B cell (primary cell): ENCODE measurements at regions not wholly inside any gene's neighbourhood (a gene's known extent, or its start where the extent isn't known, plus 50 kb on each side); places are given as distances from the start of the nearest gene placed in this dataset.

Experiments used
- ATAC-seq: fragments of 200-7000 bp; cut with Tn5 transposase; one replicate; pipeline ENCODE4 v1.10.0; 2021; ENCODE audit warnings: low read depth, mild to moderate bottlenecking, moderate number of reproducible peaks, moderate library complexity
- CTCF ChIA-PET: fragments of 350-600 bp; sonication (Branson Sonifier 250); formaldehyde crosslinking; loops from one replicate; lab custom pipeline; 2021; ENCODE audit warnings: antibody characterized with exemption, inconsistent platforms; lab: Charles Lee
- POLR2A ChIA-PET: fragments of 350-600 bp; sonication (Branson Sonifier 250); formaldehyde crosslinking; loops from one replicate; lab custom pipeline; 2021; ENCODE audit warnings: antibody characterized with exemption; lab: Charles Lee
- DNase-seq: peaks from one replicate; pipeline ENCODE4 v3.0.0; 2013
- H2AFZ ChIP-seq: 2 replicates; pipeline ENCODE4 v1.6.1; 2012; ENCODE audit warnings: mild to moderate bottlenecking, low read depth, low read length; ENCODE audit not compliant: insufficient read depth, poor library complexity, severe bottlenecking
- H3K27ac ChIP-seq, 2 donors: 1 replicate in 1 of 2; 2 replicates in 1 of 2; pipeline ENCODE4 v1.5.1; 2012 to 2013; ENCODE audit warnings: low read length in 2 of 2, mild to moderate bottlenecking in 2 of 2, moderate library complexity in 1 of 2
- H3K27me3 ChIP-seq, 4 experiments: fragments of 200-600 bp in 1 of 4; sonication (generic) in 1 of 4; replicated peaks in 1 of 4; 1 replicate in 2 of 4; 2 replicates in 2 of 4; pipeline versions ENCODE4 v1.6.1 to v1.7.0; 2013 to 2016; ENCODE audit warnings: low read length in 3 of 4, mild to moderate bottlenecking in 2 of 4, mixed read lengths in 1 of 4, moderate library complexity in 1 of 4; ENCODE audit not compliant: insufficient read depth in 4 of 4, control insufficient read depth in 3 of 4; ENCODE audit errors: control extremely low read depth in 1 of 4
- H3K36me3 ChIP-seq, 2 experiments: replicated peaks in 1 of 2; 1 replicate in 1 of 2; 2 replicates in 1 of 2; pipeline versions ENCODE4 v1.6.1 to v1.7.1; 2013; ENCODE audit warnings: low read length in 1 of 2; ENCODE audit not compliant: insufficient read depth in 2 of 2, control insufficient read depth in 1 of 2; ENCODE audit errors: control extremely low read depth in 1 of 2, extremely low read depth in 1 of 2
- H3K4me1 ChIP-seq, 2 donors: fragments of 200-600 bp in 1 of 2; sonication (generic) in 1 of 2; 1 replicate in 1 of 2; 2 replicates in 1 of 2; pipeline versions ENCODE4 v1.5.1 to v1.6.1; 2013 to 2017; ENCODE audit warnings: low read length in 2 of 2; ENCODE audit not compliant: control insufficient read depth in 2 of 2, insufficient read depth in 2 of 2
- H3K4me2 ChIP-seq: replicated peaks from 2 replicates; pipeline ENCODE3; 2012; ENCODE audit warnings: mild to moderate bottlenecking, low read depth, low read length; ENCODE audit not compliant: poor library complexity, severe bottlenecking
- H3K4me3 ChIP-seq, 5 experiments: fragments of 200-600 bp in 1 of 5; sonication (generic) in 1 of 5; 1 replicate in 3 of 5; 2 replicates in 2 of 5; pipeline versions ENCODE4 v1.5.1 to v1.7.0; 2011 to 2016; ENCODE audit warnings: low read length in 4 of 5, mild to moderate bottlenecking in 4 of 5, low read depth in 2 of 5, control low read depth in 1 of 5, moderate library complexity in 1 of 5; ENCODE audit not compliant: insufficient read depth in 1 of 5; ENCODE audit errors: control extremely low read depth in 1 of 5, extremely low read depth in 1 of 5
- H3K79me2 ChIP-seq: fragments of 200-600 bp; sonication (generic); one replicate; pipeline ENCODE4 v1.6.0; 2016; ENCODE audit warnings: low read length; ENCODE audit not compliant: control insufficient read depth, insufficient read depth
- H3K9ac ChIP-seq: fragments of 200-600 bp; sonication (generic); 2 replicates; pipeline ENCODE4 v1.6.1; 2017; ENCODE audit warnings: mild to moderate bottlenecking, low read length, moderate library complexity
- H3K9me3 ChIP-seq, 3 donors: one replicate each; pipeline versions ENCODE4 v1.6.1 to v1.7.1; 2013; ENCODE audit warnings: low read length in 2 of 3; ENCODE audit not compliant: control insufficient read depth in 2 of 3, insufficient read depth in 1 of 3; ENCODE audit errors: control extremely low read depth in 1 of 3
- H4K20me1 ChIP-seq: 2 replicates; pipeline ENCODE4 v1.6.0; 2012; ENCODE audit warnings: mild to moderate bottlenecking, low read length; ENCODE audit not compliant: insufficient read depth, control insufficient read depth, poor library complexity, severe bottlenecking
- H3K27ac Mint-ChIP-seq: one replicate; pipeline ENCODE4 v1.8.0; 2021; ENCODE audit warnings: mixed read lengths
- H3K27me3 Mint-ChIP-seq: one replicate; pipeline ENCODE4 v1.8.0; 2021; ENCODE audit warnings: mixed read lengths
- H3K4me1 Mint-ChIP-seq: one replicate; pipeline ENCODE4 v1.8.0; 2021; ENCODE audit warnings: mixed read lengths
- H3K4me3 Mint-ChIP-seq: one replicate; pipeline ENCODE4 v1.8.0; 2021; ENCODE audit warnings: mixed read lengths
- H3K9me3 Mint-ChIP-seq: one replicate; pipeline ENCODE4 v1.8.0; 2022; ENCODE audit warnings: mixed read lengths; ENCODE audit not compliant: insufficient read depth
- EZH2 ChIP-seq: IDR thresholded peaks from 2 replicates; pipeline ENCODE4 v1.6.1; 2012; ENCODE audit warnings: borderline replicate concordance, low read depth, mild to moderate bottlenecking, moderate library complexity, low read length; ENCODE audit not compliant: insufficient read depth, poor library complexity, severe bottlenecking
- WGBS: methylation state at CpG from one replicate; pipeline ENCODE4 v1.1.5; 2013; ENCODE audit warnings: missing lambda C conversion rate; ENCODE audit not compliant: insufficient coverage; 5-methylcytosine and 5-hydroxymethylcytosine counted together
- intact Hi-C: fragments of 100-400 bp; cut with micrococcal nuclease; formaldehyde crosslinking; loops from one replicate; pipeline ENCODE4 v1.10.0; 2022
- TF ChIP-seq, protein P1 (sequence below): fragments of 200-600 bp; IDR thresholded peaks from one replicate; pipeline ENCODE4 v1.8.0; 2022; ENCODE audit warnings: antibody characterized with exemption, mild to moderate bottlenecking

DNA sequence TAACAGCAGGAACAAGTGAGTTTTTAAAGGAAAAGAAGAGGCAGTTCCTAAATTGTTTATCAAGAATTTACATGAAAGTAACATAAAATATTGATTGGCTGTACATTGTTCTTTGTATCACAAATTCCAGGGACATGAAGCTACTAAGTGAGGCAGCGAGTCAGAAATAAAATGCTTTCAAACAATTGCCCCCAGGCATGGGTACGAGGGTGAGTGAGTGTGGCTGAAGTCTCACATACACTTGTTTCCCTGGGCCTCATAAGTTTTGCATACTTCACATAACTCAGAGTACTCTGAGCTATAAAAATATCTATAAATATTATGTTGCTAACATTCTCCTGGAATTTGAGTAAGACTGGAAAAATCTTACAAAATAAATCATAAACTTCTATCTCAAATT, 511.6 kb upstream of the PRKX start:
- Mint-ChIP-seq H3K27ac (no peak overlapping the region), H3K4me1 (no peaks in the 10 kb centered on the region), H3K4me3 (no peak overlapping the region), H3K9me3 (no peaks in the 10 kb centered on the region), H3K27me3 (no peaks in the 10 kb centered on the region)
- ATAC-seq (no peak), DNase-seq (no peak)
- Histone ChIP-seq H3K36me3 (no peaks in the 10 kb centered on the region), H3K4me3 (no peak overlapping the region), H3K27ac (no peak overlapping the region), H3K4me2 (no peak overlapping the region), H2AFZ (no peak overlapping the region), H3K27me3 (no peaks in the 10 kb centered on the region), H3K9me3 (no peaks in the 10 kb centered on the region), H3K4me1 (no peaks in the 10 kb centered on the region), H3K9ac (no peak overlapping the region), H3K79me2 (no peaks in the 10 kb centered on the region), H4K20me1 (no peaks in the 10 kb centered on the region)
- TF ChIP-seq, protein P1, sequence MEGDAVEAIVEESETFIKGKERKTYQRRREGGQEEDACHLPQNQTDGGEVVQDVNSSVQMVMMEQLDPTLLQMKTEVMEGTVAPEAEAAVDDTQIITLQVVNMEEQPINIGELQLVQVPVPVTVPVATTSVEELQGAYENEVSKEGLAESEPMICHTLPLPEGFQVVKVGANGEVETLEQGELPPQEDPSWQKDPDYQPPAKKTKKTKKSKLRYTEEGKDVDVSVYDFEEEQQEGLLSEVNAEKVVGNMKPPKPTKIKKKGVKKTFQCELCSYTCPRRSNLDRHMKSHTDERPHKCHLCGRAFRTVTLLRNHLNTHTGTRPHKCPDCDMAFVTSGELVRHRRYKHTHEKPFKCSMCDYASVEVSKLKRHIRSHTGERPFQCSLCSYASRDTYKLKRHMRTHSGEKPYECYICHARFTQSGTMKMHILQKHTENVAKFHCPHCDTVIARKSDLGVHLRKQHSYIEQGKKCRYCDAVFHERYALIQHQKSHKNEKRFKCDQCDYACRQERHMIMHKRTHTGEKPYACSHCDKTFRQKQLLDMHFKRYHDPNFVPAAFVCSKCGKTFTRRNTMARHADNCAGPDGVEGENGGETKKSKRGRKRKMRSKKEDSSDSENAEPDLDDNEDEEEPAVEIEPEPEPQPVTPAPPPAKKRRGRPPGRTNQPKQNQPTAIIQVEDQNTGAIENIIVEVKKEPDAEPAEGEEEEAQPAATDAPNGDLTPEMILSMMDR = no peak
- TF ChIP-seq EZH2 = no peak
- no CpG with 5 or more reads among the region's 2 CpGs for WGBS
- ChIA-PET POLR2A (no interaction called here), CTCF (no interaction called here)
- intact Hi-C loops = no loop called here

DNA sequence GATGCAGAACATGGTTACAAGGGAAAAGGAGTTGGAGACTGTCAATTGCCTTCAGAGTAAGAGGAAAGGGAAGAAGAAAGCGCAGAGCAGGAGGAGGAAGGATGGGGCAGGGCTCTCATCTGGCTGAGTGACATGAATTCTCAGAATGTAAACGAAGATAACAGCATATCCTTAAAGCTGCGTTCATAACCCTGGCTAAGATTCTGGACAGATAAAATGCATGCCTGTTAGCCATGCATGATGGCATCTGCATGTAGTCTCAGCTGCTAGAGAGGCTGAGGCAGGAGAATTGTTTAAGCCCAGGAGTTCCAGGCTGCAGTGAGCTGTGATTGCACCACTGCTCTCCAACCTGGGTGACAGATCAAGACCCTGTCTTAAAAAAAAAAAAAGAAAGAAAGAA, 493.5 kb upstream of the PRKX start:
- H3K27me3 ChIP-seq = no peaks in the 10 kb centered on the region
- TF ChIP-seq, protein P1 = no peak
- TF ChIP-seq EZH2 = no peak
- H3K9me3 Mint-ChIP-seq = no peaks in the 10 kb centered on the region
- H3K4me3 ChIP-seq = no peak overlapping the region
- H3K9me3 ChIP-seq = no peaks in the 10 kb centered on the region
- no peaks in the 10 kb centered on the region for H3K27me3 Mint-ChIP-seq
- H3K79me2 ChIP-seq = no peaks in the 10 kb centered on the region
- no peaks in the 10 kb centered on the region for H3K36me3 ChIP-seq
- no peaks in the 10 kb centered on the region for H4K20me1 ChIP-seq
- H3K4me2 ChIP-seq = no peak overlapping the region
- no peak overlapping the region for H3K4me3 Mint-ChIP-seq
- intact Hi-C loops = no loop called here
- H3K4me1 ChIP-seq = no peaks in the 10 kb centered on the region
- H3K9ac ChIP-seq = no peak overlapping the region
- ATAC-seq (no peak), DNase-seq (no peak)
- no peak overlapping the region for H3K27ac ChIP-seq
- H3K4me1 Mint-ChIP-seq = no peaks in the 10 kb centered on the region
- no peak overlapping the region for H3K27ac Mint-ChIP-seq
- CTCF ChIA-PET = no interaction called here
- WGBS = 19% methylated on average over 2 of the region's 3 CpGs
- H2AFZ ChIP-seq = no peak overlapping the region
- POLR2A ChIA-PET = no interaction called here
